Natural killer cell (primary cell): ENCODE measurements at regions not wholly inside any gene's neighbourhood (a gene's known extent, or its start where the extent isn't known, plus 50 kb on each side); places are given as distances from the start of the nearest gene placed in this dataset.

ENCODE experiments used
- ATAC-seq, 3 donors: fragments of 150-1000 bp in 2 of 3; fragments of 200-7000 bp in 1 of 3; cut with Tn5 transposase; 1 replicate in 1 of 3; 2 replicates in 2 of 3; pipeline ENCODE4 v1.10.0; 2021; ENCODE audit warnings: mild to moderate bottlenecking in 2 of 3, moderate library complexity in 2 of 3
- DNase-seq, 2 donors: peaks; one replicate each; pipeline versions ENCODE4 v3.0.0 to v3.0.0-alpha.2; 2013 to 2021; ENCODE audit warnings: mixed read lengths in 1 of 2
- H3K27ac ChIP-seq: one replicate; pipeline ENCODE4 v1.5.1; 2013; ENCODE audit warnings: mild to moderate bottlenecking, low read length
- H3K27me3 ChIP-seq: one replicate; pipeline ENCODE4 v1.6.1; 2013; ENCODE audit warnings: low read length; ENCODE audit not compliant: control insufficient read depth, insufficient read depth
- H3K36me3 ChIP-seq: one replicate; pipeline ENCODE4 v1.6.1; 2013; ENCODE audit warnings: low read length; ENCODE audit not compliant: control insufficient read depth, insufficient read depth
- H3K4me1 ChIP-seq: one replicate; pipeline ENCODE4 v1.6.1; 2013; ENCODE audit warnings: low read length; ENCODE audit not compliant: control insufficient read depth, insufficient read depth
- H3K4me3 ChIP-seq: one replicate; pipeline ENCODE4 v1.5.1; 2013; ENCODE audit warnings: low read length
- H3K9me3 ChIP-seq: one replicate; pipeline ENCODE4 v1.6.1; 2013; ENCODE audit warnings: low read length; ENCODE audit not compliant: control insufficient read depth, insufficient read depth
- H3K27ac Mint-ChIP-seq, 2 donors: one replicate each; pipeline ENCODE4 v1.8.0; 2022; ENCODE audit warnings: mild to moderate bottlenecking in 2 of 2, mixed read lengths in 2 of 2, moderate library complexity in 1 of 2
- H3K27me3 Mint-ChIP-seq, 2 donors: one replicate each; pipeline ENCODE4 v1.8.0; 2022; ENCODE audit warnings: low read depth in 2 of 2, mixed read lengths in 2 of 2
- H3K36me3 Mint-ChIP-seq: one replicate; pipeline ENCODE4 v1.8.0; 2022; ENCODE audit warnings: mixed read lengths
- H3K4me1 Mint-ChIP-seq, 2 donors: one replicate each; pipeline ENCODE4 v1.8.0; 2022; ENCODE audit warnings: mixed read lengths in 2 of 2
- H3K4me3 Mint-ChIP-seq: one replicate; pipeline ENCODE4 v1.8.0; 2022; ENCODE audit warnings: mild to moderate bottlenecking, moderate library complexity, mixed read lengths
- H3K9me3 Mint-ChIP-seq, 2 donors: one replicate each; pipeline ENCODE4 v1.8.0; 2022; ENCODE audit warnings: mixed read lengths in 2 of 2
- WGBS: methylation state at CpG from one replicate; pipeline ENCODE4 v1.1.7; 2013; ENCODE audit warnings: missing lambda C conversion rate; ENCODE audit not compliant: insufficient coverage; 5-methylcytosine and 5-hydroxymethylcytosine counted together
- intact Hi-C: fragments of 100-400 bp; cut with micrococcal nuclease; formaldehyde crosslinking; loops from one replicate; pipeline ENCODE4 v1.14.2; 2022
- TF ChIP-seq, protein P1 (sequence below): fragments of 200-600 bp; IDR thresholded peaks from one replicate; pipeline ENCODE4 v1.8.0; 2022; ENCODE audit warnings: antibody characterized with exemption

- intact Hi-C loops: no loop called here
- H3K4me3 Mint-ChIP-seq: no peak overlapping the region
- peaks cover 9% of the 10 kb centered on the region for H3K9me3 ChIP-seq
- TF ChIP-seq, protein P1, sequence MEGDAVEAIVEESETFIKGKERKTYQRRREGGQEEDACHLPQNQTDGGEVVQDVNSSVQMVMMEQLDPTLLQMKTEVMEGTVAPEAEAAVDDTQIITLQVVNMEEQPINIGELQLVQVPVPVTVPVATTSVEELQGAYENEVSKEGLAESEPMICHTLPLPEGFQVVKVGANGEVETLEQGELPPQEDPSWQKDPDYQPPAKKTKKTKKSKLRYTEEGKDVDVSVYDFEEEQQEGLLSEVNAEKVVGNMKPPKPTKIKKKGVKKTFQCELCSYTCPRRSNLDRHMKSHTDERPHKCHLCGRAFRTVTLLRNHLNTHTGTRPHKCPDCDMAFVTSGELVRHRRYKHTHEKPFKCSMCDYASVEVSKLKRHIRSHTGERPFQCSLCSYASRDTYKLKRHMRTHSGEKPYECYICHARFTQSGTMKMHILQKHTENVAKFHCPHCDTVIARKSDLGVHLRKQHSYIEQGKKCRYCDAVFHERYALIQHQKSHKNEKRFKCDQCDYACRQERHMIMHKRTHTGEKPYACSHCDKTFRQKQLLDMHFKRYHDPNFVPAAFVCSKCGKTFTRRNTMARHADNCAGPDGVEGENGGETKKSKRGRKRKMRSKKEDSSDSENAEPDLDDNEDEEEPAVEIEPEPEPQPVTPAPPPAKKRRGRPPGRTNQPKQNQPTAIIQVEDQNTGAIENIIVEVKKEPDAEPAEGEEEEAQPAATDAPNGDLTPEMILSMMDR: no peak
- ATAC-seq (no peak), DNase-seq (no peak)
- no peaks in the 10 kb centered on the region for H3K36me3 Mint-ChIP-seq
- no peaks in the 10 kb centered on the region for H3K4me1 ChIP-seq
- no peak overlapping the region for H3K27ac ChIP-seq
- no peak overlapping the region for H3K4me3 ChIP-seq
- no peaks in the 10 kb centered on the region for H3K36me3 ChIP-seq
- WGBS: 80% methylated on average over 2 of the region's 4 CpGs
- peaks cover 16 to 19% of the 10 kb centered on the region in 2 donors for H3K9me3 Mint-ChIP-seq
- no peak overlapping the region for H3K27ac Mint-ChIP-seq
- H3K27me3 Mint-ChIP-seq: no peaks in the 10 kb centered on the region
- no peaks in the 10 kb centered on the region for H3K27me3 ChIP-seq
- no peaks in the 10 kb centered on the region for H3K4me1 Mint-ChIP-seq
Measured at GRCh38 chr3:163879172-163879571, 1199.1 kb downstream of the SI start.

DNA sequence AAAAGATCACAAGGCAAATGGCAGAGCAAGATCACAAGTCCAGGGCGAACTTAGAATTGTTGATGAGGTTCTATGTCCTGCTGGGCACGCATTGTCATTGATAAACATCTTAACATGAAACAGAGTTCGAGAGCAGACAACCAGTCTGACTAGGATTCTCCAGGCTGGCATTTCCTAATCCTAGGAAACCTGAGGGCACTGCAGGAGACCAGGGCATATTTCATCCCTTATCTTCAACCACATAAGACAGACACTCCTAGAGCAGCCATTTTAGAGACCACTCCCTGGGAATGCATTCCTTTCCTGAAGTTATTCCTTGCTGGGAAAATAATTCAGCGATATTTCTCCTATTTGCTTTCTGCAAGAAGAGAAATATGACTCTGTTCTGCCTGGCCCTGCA is 1199.9 kb downstream of the SI start:
- H3K36me3 ChIP-seq: no peaks in the 10 kb centered on the region
- no peak overlapping the region for H3K4me3 ChIP-seq
- DNase-seq (peak in 1 of 2 donors; percentile 2), ATAC-seq (no peak)
- Mint-ChIP-seq H3K4me3 (no peak overlapping the region), H3K9me3 (peaks cover 14 to 19% of the 10 kb centered on the region in 2 donors), H3K4me1 (no peaks in the 10 kb centered on the region), H3K27me3 (no peaks in the 10 kb centered on the region), H3K27ac (no peak overlapping the region), H3K36me3 (no peaks in the 10 kb centered on the region)
- H3K27ac ChIP-seq: no peak overlapping the region
- no peaks in the 10 kb centered on the region for H3K27me3 ChIP-seq
- peaks cover 9% of the 10 kb centered on the region for H3K9me3 ChIP-seq
- WGBS: 86% methylated on average over 4 of the region's 4 CpGs
- intact Hi-C loops: no loop called here
- TF ChIP-seq, protein P1: no peak
- H3K4me1 ChIP-seq: no peaks in the 10 kb centered on the region

DNA sequence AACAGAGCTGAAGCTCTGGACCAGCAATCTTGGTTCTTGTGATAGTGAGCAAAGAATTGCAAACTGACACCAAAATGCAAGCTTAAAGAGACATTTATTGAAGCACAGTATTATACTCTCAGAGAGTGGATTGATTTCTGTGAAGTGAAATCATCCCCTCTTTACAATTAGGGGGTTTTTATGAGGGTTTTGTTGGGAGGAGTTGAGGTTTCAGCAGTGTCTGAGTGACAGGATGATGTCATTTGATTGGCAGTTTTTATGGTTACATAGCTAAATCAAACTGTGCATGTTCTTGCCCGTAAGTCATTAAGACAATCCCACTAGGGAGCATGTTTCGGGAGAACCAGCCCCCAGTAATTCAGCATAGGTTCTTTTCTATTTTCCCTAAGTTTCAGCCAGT is 1200.5 kb downstream of the SI start:
- no peak for ATAC-seq

DNA sequence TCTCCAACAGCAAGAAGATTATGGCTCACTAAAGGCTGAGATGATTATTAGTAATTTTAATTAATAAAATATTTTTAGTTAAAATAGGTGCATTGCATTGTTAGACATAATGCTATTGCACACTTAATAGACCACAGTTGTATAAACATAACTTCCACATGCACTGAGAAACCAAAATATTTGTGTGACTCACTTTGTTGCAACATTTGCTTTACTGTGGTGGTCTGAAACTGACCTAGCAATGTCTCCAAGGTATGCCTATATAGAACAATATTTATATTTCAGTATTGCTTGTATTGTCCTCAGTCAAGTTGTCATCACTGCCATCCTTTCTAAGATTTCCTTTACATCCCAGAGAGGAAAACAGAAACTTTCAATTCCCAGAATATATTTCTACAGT is 1215.2 kb downstream of the SI start:
- Histone ChIP-seq H3K4me1 (no peaks in the 10 kb centered on the region), H3K9me3 (peaks cover 4% of the 10 kb centered on the region), H3K27ac (no peak overlapping the region), H3K36me3 (no peaks in the 10 kb centered on the region), H3K4me3 (no peak overlapping the region), H3K27me3 (no peaks in the 10 kb centered on the region)
- TF ChIP-seq, protein P1: no peak
- no peaks in the 10 kb centered on the region for H3K36me3 Mint-ChIP-seq
- peaks cover 8 to 12% of the 10 kb centered on the region in 2 donors for H3K9me3 Mint-ChIP-seq
- H3K4me1 Mint-ChIP-seq: no peaks in the 10 kb centered on the region
- intact Hi-C loops: no loop called here
- no peak overlapping the region for H3K27ac Mint-ChIP-seq
- no peak overlapping the region for H3K4me3 Mint-ChIP-seq
- no peaks in the 10 kb centered on the region for H3K27me3 Mint-ChIP-seq
- ATAC-seq: no peak
- no peak for DNase-seq

More for the DNA sequence above, 1200.5 kb downstream of the SI start:
- Histone ChIP-seq H3K27me3 (no peaks in the 10 kb centered on the region), H3K27ac (no peak overlapping the region), H3K36me3 (no peaks in the 10 kb centered on the region), H3K9me3 (peaks cover 9% of the 10 kb centered on the region), H3K4me3 (no peak overlapping the region), H3K4me1 (no peaks in the 10 kb centered on the region)
- Mint-ChIP-seq H3K9me3 (peaks cover 14 to 19% of the 10 kb centered on the region in 2 donors), H3K27ac (no peak overlapping the region), H3K27me3 (no peaks in the 10 kb centered on the region), H3K4me1 (no peaks in the 10 kb centered on the region), H3K4me3 (no peak overlapping the region), H3K36me3 (no peaks in the 10 kb centered on the region)
- TF ChIP-seq, protein P1: no peak
- no peak for DNase-seq
- 87% methylated on average over 2 of the region's 2 CpGs for WGBS
- intact Hi-C loops: no loop called here
